ENCODE measurements at regions not wholly inside any gene's neighbourhood (a gene's known extent, or its start where the extent isn't known, plus 50 kb on each side); places are given as distances from the start of the nearest gene placed in this dataset.

DNA sequence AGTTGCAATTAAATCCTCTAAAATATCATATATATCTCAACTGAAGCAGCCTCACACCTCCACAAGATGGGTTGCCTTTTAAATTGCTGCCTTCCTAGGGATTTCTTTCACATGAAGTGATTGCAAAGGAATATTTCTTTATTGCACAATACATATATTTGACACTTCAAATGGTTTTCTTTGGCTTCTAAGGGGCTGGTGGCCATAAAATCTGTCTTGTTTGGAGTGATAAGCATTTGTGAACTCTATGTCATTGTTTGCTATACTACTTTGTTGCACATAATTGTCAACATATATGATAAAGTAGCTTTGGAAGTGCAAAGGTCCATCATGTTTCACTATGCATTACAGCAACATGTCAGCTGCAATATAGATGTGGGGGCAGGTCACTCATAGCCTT lies 2380.9 kb downstream of the PCDH9 start:
- DNase-seq: no peak

DNA sequence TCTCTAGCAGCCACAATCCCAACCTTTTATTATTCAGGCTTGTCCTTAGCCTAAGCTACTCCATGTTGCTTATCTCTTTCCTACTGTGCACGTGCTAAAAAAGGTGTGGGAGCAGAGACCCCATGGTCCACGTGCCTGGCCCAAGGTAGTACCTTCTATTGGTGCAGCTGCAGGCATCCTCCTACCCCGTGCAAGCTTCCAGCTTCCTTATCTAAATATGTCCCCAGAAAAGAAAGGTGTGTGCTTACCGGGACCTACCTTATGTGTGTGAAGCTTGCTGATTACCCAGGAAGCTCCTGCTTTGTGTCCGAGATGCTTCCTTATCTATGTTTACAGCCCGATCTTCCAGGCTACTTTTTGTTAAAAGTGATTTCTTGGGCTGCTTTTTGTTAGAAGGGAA lies 2382.4 kb downstream of the PCDH9 start:
- no peak for DNase-seq

DNA sequence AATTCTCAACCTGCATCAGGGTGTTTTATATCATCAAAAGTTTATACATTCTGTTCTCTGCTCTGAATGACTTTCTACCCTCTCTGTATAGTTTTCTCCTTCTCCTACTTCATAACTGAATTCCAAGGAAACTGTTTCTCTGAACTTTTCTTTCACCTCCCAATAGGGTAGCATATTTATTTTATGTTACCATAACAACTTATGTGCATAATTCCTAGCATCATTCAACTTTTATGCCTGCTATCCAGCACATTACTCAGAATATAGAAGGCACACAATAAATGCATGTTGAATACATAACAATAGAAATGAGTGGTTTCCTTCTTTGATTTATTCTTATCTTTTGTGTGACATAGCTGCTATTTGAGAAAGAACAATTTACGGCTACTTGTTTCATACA lies 2385.0 kb downstream of the PCDH9 start:
- no peak for DNase-seq

DNA sequence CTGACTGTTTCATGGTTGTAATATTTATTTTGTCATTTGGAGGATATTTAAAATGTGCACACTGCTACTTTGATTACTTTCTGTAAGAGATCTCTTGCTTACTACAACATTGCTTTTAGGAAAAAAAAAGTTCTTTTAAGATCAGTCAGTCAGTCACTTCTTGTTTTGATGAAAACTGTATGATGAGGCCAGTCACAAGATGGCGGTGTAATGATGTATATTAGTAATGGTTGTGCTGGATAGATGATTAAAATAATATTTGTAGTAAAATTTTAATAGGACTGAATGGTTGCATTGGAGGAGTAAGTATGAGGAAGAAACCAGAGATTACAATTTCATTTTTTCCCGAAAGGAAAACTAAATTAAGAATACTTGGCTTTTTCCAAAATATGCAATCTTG lies 2411.1 kb downstream of the PCDH9 start:
- DNase-seq: no peak

DNA sequence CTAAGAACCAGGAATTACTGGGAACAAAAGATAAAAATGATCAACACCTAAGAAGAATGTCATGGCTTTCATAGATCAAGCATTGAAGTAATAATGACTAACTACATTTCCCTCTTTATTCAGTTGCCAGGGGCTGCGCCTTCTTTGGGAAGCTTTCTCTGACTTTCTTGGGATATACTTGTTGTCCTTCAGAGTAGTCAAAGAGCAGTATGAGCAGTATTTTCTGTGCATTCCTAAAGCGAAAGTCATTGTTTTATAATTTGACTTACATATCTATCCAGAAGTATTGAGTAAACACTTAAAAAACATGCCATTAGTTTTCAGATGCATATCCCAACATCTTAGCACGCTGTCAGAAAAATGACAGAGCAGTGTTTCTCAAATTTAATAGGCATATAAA lies 2412.4 kb downstream of the PCDH9 start:
- no peak for DNase-seq

DNA sequence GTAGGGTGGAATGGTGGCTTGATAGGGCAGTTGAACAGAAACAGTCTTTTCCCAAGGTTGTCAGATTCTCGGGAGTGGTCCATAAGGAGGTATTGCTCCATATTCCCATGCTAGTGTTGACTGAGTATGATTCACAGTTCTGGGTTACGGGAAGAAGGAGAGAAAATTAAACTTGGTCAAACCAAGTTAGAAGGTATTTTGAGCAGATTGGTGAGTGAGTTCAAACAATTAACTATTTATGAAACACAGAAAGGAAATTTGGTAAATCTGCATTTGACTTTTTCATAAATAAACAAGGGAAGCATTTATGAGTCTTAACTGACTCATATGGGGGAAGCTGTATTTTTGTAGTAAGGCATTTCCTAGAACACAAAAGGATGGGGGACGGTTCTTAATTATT lies 2419.4 kb downstream of the PCDH9 start:
- no peak for DNase-seq

DNA sequence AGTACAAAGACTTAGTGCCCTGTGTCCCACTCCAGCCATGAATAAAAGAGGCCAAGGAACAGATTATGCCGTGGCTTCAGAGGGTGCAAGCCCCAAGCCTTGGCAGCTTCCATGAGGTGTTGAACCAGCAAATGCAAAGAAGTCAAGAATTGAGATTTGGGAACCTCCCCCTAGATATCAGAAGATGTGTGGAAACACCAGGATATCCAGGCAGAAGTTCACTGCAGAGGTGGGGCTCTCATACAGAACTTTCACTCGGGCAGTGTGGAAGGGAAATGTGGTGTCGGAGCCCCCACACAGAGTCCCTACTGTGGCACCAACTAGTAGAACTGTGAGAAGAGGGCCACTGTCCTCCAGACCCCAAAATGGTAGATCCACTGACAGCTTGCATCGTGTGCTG lies 2421.4 kb downstream of the PCDH9 start:
- DNase-seq: no peak

DNA sequence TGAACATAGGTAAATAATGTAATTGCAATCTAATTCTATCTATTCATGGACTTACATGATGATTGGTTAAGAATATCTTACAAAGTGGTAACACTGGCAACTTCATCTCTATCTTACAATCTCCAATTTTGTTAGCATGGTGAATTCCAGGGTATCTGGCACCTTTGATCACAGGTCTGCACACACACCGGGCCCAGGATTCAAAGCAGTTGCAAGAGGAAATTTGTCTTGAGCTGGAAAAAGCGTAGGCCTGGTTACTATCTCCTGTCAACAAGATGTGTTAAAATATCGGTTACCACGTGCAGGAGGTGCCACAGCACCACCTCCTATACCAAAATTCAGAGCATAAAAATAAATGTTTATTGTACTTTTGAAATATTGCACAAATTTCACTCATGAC lies 2428.4 kb downstream of the PCDH9 start:
- DNase-seq: no peak

DNA sequence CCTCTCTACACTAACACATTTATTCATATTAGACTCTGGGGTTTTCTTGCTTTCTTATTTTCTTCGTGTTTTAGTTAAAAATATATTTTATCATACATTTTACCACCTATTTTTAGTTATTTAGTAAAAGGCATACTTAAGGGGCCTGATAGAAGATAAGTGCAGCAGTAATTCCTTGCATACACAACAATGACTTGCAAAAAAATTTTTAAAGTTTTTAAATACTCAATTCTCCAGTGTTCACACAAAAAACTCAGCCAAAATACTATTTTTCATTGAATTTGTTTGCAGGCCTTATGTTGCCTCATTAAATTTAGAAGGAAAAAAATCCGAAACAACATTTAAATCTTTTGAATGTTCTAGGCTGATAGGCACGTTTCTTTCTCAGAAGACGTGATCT lies 2431.7 kb downstream of the PCDH9 start:
- DNase-seq: no peak

DNA sequence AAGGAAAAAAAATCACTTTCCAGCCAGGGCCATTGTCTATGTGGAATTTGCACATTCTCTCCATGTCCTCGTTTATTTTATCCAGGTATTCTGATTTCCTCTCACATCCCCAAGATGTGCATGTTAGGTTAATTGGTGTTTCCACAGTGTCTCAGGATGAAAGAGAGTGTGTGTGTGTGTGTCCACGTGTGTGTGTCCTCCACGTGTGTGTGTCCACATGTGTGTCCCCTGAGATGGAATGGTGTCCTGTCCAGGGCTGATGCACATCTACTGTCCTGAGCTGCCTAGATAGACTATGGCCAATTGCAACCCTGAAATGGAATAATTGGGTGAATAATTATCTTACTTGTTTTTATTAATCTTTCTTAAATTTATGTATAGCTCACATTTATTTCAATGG lies 2436.5 kb downstream of the PCDH9 start:
- no peak for DNase-seq

DNA sequence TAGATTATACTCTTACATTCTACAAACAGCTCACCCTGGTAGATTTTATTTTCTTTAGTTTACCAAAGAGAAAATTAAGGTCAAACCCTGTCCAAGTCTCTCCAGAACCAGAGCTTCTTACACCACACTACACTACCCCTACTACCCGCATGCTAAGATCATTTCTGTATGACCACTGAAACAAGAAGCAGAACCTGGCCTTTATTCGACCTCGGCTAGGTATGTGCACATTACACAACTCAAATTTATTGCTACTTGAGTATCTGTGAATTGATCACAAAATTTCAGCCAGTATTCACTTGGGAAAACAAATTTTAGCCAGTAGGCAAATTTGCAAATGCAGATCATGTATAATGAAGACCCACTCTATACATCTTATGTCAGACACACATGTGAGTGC lies 2437.0 kb downstream of the PCDH9 start:
- DNase-seq: no peak

DNA sequence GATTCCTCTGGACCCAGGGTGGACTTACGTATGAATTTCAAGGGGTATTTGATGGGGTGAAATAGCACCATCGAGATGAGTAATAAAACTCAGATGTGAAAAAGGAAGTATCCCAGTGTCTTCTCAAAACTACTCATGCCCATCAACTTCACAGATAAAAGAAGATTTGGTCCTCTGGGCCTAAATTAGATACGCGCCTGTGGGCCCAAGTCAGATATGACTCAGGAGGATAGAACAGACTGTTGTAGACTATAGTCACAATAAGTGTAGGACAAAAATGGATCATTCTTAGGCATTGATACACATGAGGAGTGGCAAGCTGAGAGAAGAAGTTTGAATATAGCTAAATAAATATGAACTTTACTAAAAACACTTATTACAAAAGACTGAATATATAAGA lies 2438.8 kb downstream of the PCDH9 start:
- no peak for DNase-seq

DNA sequence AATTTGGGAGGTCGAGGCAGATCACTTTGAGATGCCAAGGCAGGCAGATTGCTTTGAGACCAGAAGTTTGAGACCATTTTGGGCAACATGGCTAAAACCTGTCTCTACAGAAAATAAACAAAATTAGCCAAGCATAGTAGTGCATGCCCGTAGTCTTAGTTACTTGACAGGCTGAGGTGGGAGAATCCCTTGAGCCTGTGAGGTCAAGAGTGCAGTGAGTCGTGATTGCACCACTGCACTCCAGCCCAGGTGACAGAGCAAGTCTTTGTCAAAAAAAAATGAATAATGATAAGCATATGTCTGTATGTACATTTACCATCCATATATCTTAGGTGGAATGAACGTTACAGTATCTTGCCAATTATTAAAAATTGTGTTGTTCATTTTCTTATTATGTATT lies 2447.7 kb downstream of the PCDH9 start:
- no peak for DNase-seq

DNA sequence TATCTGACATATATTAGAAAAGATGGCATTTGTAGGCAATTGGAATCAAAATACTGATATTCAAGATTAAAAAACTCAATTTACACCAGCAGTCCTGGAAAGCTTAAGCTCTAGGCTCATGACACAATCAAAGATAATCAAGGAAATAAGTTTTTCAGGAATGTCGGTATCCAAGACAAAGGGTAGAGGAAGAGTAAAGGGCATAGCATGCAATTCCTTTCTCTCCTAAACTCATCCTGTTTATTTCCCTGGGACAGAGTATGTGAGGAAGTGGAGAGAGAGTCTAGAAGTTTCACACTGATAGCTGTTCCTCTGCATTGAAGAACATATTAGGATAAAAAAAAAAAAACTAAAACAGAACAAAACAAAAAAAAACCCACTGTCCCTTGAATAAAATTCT lies 2452.1 kb downstream of the PCDH9 start:
- no peak for DNase-seq

DNA sequence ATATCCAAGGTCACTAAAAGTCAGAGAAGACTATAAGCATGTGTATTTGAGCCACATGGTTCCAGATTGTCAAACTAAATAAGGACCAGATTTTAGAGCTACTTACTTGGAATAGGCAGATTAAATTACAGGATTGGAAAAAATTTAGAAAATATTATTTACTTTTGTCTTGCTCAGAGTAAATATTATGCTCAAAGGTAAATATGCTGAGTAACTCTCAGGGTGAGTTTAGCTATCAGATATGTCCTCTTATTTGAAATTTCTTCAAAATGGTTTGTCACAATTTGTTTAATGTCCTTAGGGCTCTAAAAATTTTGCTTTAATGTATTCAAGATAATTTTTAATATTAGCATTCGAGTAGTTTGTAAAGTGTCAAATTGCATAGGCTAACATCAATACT lies 2455.2 kb downstream of the PCDH9 start:
- DNase-seq: no peak

DNA sequence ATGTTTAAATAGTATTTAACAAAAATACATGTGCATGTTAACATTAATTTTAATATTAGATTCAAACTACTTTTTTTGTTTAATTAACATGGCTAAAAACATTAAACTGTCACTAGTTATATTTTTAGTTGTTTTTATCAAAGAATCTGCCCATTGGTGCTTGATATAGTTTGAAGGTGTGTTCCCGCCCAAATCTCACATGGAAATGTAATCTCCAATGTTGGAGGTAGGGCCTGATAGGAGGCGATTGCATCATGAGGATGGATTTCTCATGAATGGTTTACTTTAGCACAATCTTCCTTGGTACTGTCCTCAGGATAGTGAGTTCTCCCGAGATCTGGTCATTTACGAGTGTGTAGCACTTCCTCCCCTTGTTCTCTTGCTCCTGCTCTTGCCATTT lies 2459.4 kb downstream of the PCDH9 start:
- DNase-seq: no peak

DNA sequence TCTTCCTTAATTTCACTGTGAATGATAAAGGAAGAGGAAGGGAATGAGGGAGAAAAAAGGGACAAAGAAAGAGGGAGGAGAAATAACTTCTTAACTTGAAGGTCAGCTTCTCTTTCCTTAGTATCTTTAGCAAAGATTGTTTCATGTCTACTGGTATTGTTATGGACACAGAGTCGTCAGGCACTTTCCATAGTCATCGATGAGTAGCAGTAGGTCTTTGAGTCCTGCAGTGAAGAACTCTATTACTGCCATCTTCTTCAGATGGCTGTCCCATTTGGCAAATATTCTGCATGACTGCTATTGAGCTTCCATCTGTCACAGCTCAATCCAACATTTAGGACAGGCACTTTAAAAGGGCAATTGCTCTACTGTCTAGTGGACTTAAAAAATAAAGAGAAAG lies 2463.1 kb downstream of the PCDH9 start:
- DNase-seq: no peak

DNA sequence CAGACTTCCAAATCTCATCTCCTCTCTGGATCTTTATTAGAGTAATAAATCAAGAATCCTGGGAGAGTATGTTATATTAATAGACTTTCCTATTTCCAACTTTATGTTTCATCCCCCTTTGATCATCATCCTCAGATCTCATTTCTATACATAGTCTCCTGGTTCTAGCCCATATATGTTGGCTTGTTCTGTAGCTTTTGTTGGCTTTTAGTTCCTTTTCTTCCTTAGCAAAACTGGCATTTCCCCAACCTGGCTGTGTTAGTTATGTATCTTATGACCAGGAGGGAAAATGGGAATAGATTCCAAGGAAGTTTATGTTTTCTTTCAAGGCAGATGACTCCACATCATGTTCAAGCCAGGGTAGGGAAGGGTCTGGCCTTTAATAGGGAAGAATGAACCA lies 2464.5 kb downstream of the PCDH9 start:
- no peak for DNase-seq

DNA sequence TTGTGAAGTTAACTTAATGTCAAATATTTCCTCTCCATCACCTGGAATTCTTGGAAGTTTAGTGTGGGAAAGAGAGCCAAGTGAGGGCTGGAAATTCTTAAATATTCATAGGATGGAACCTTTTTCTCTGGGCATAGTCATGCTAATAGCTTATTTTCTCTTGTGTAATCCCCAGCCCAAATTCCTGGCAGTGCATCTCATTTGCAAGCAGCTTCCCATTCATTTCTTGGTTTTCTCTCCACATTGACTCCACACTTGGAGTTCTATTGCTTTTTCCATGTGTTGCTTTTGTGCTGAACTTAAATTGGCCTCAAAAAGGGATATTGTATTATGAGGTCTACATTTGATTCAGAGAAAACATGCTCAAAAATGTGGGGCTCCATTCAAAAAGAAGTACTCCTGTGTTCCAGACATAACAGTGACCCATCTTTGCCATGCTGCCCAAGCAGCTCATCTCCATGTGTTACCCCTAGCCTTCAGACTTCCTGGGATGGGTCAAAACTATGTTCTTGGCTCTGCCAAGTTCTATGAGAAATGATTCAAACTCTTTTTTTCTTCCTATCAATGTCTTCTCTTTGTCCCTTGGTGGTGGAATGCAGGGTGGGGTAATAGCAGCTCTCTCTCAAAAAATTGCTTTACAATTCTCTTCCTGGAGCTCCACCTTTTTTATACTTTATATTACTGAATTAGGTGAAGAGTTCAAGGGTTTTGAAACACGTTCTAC lies 2471.5 kb downstream of the PCDH9 start:
- DNase-seq: no peak

DNA sequence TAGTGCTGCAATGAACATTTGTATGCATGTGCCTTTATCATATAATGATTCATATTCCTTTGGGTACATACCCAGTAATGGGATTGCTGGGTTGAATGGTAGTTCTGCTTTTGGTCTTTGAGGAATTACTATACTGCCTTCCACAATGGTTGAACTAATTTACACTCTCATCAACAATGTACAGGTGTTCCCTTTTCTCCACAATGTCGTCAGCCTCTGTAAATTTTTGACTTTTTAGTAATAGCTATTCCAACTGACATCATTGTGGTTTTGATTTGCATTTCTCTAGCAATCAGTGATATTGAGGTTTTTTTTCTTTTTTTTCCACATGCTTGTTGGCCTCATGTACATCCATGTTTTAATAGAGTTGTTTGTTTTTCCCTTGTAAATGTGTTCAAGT lies 2473.5 kb downstream of the PCDH9 start:
- no peak for DNase-seq

DNA sequence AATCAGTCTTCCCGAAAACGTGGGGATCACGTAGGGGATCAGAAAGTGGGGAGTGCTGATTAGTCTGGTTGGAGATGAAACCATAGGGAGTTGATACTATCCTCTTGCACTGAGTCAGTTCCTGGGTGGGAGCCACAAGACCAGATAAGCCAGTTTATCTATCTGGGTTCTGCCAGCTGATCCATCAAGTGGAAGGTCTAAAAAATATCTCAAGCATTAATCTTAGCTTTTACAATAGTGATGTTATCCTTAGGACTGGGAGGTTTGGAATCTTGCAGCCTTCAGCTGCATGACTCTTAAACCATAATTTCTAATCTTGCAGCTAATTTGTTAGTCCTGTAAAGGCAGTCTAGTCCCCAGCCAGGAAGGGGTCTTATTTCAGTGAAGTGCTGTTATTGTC lies 2474.2 kb downstream of the PCDH9 start:
- no peak for DNase-seq

DNA sequence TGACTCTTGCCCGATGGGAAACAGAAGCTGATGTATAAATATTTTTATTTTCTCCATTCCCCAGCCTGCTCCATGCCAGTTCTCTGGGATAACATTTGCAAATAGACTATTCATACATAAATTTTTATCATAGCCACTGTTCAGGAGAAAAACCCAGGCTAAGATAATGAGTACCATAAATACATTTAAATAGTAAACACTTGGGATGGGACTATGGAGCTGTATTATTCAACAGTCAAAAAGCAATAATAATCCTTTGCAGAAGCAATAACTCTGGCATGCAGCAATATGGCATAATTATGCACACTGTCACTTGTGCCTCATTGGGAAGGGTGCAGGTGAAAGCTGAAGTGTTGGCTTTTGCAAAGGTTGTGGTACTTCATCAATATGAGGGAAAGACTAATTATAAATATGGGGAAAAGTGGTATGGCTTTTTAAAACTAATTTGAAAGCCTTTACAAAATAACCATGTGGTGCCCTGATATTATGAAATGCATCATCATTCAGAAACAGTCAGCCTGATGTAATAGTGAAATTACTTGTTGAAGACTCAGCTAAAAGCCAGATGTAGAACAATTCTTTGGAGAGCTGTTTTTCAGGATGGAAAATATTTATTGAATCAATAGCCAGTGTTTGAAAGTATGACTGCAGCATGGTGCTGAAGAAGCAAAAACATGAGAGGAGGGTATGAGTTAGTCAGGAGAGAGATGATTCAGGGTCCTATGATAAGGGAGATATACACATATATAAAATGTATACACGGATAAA lies 2476.7 kb downstream of the PCDH9 start:
- no peak for DNase-seq

DNA sequence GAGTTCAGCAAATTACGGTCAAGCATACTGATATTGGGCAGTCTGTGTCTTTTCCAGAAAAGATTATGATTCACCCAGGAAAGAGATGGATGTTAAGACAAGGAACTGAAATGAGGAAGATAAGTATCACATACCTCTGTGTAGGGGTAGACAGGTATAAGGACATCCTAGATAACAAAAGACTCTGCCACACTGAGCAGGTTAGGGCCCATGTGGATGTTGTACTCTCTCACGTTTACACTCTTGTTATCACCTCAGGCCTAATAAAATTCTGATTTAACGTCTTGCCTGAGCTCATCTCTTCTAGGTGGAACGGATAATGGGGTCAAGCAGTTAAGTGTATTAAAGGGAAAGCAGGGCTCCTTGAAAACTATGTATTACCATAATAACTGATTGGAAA lies 2480.8 kb downstream of the PCDH9 start:
- DNase-seq: no peak

DNA sequence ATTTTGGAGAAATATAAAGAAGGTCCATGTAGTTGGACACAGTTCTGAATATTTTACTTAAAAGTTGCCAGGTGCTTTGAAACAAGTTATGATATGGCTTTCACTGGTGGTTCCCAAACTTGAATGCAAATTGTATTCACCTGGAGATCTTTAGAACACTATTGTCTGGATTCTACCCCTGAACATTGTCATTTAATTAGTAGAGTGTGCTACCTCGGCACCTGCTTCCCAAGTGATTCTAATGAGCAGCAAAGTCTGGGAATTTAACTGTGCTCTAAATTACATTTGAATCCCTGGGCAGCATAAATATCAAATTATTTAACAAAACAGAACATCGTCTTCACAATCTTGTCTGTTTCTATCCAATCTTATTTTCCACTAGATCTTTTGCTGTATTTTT lies 2483.3 kb downstream of the PCDH9 start:
- no peak for DNase-seq

DNA sequence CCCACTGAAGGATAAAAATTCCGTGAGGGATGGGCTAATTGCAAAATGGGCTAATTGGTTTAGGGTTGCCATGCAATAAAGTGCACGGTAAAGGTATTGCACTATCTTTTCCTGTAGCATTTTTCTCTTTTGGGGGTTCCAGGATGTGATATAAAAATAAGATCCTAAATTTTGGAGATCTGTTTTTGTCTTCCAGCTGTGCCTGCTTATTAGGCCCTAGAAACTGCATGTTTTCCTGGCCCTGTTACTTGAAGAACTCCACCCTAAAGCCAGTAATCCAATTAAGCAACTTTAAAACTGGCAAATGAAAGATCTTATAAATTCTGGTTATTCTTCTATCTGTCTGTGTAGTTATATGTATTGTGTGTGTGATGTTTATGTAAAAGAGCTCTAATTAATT lies 2489.6 kb downstream of the PCDH9 start:
- DNase-seq: no peak
